ENCODE measurements at regions not wholly inside any gene's neighbourhood (a gene's known extent, or its start where the extent isn't known, plus 50 kb on each side); places are given as distances from the start of the nearest gene placed in this dataset.

GRCh38 chr4:111128327-111128726, 505.4 kb upstream of the PITX2 start:
- WGBS (ENCODE audit: insufficient coverage): no CpG with 5 or more reads among the region's 1 CpG
- Histone ChIP-seq H3K79me2 (ENCODE audit: insufficient read depth, low read length) (no peaks in the 10 kb centered on the region), H3K4me3 (replicated peaks in 1 of 3; ENCODE audit: low read depth in 2 of 3, low read length in 3 of 3) (no peak overlapping the region), H3K27me3 (ENCODE audit: control insufficient read depth in 2 of 2, insufficient read depth in 2 of 2, low read length in 2 of 2) (no peaks in the 10 kb centered on the region), H3K27ac (ENCODE audit: low read depth in 1 of 2, low read length in 2 of 2) (no peak overlapping the region), H3K9me3 (replicated peaks in 1 of 2; ENCODE audit: control insufficient read depth in 1 of 2, insufficient read depth in 1 of 2, low read length in 2 of 2) (no peaks in the 10 kb centered on the region), H3K4me1 (ENCODE audit: control insufficient read depth in 1 of 2, insufficient read depth in 2 of 2, low read length in 2 of 2) (no peaks in the 10 kb centered on the region), H3K36me3 (replicated peaks in 1 of 2; ENCODE audit: control insufficient read depth in 1 of 2, insufficient read depth in 2 of 2, low read length in 2 of 2) (no peaks in the 10 kb centered on the region), H3K9ac (ENCODE audit: insufficient read depth, low read length, poor library complexity, severe bottlenecking) (no peak overlapping the region), H3K4me2 (replicated peaks; ENCODE audit: extremely low read depth, low read length, poor library complexity, severe bottlenecking) (no peak overlapping the region), H2AFZ (ENCODE audit: insufficient read depth, low read depth, low read length, poor library complexity, severe bottlenecking) (no peak overlapping the region), H4K20me1 (ENCODE audit: insufficient read depth, low read length) (no peaks in the 10 kb centered on the region)
- TF ChIP-seq, protein P1, sequence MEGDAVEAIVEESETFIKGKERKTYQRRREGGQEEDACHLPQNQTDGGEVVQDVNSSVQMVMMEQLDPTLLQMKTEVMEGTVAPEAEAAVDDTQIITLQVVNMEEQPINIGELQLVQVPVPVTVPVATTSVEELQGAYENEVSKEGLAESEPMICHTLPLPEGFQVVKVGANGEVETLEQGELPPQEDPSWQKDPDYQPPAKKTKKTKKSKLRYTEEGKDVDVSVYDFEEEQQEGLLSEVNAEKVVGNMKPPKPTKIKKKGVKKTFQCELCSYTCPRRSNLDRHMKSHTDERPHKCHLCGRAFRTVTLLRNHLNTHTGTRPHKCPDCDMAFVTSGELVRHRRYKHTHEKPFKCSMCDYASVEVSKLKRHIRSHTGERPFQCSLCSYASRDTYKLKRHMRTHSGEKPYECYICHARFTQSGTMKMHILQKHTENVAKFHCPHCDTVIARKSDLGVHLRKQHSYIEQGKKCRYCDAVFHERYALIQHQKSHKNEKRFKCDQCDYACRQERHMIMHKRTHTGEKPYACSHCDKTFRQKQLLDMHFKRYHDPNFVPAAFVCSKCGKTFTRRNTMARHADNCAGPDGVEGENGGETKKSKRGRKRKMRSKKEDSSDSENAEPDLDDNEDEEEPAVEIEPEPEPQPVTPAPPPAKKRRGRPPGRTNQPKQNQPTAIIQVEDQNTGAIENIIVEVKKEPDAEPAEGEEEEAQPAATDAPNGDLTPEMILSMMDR (IDR thresholded peaks at IDR 0.05): no peak
- no peak overlapping the region for H3K4me3 Mint-ChIP-seq
- H3K27me3 Mint-ChIP-seq (ENCODE audit: low read depth in 3 of 3): no peaks in the 10 kb centered on the region
- H3K27ac Mint-ChIP-seq: no peak overlapping the region
- intact Hi-C loops (cut with micrococcal nuclease): no loop called here
- no peak for DNase-seq
- H3K9me3 Mint-ChIP-seq: peaks cover 0 to 3% (median 1%) of the 10 kb centered on the region in 7 donors
- no peaks in the 10 kb centered on the region for H3K36me3 Mint-ChIP-seq
- H3K4me1 Mint-ChIP-seq: no peaks in the 10 kb centered on the region

DNA sequence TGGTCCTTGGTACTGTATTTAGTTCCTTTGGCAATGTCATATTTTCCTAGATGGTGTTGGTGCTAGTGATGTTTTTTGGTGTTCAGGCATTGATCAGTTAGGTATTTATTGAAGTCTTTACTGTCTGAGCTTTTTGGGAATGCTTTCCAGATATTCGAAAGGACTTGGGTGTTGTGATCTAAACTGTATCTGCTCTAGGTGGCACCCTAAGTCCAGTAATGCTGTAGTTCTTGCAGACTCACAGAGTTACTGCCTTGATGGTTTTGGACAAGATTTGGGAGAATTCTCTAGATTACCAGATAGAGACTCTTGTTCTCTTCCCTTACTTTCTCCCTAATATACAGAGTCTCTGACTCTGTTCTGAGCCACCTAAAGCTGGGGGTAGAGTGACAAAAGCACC, 513.6 kb upstream of the PITX2 start:
- H3K4me1 ChIP-seq (ENCODE audit: control insufficient read depth in 1 of 2, insufficient read depth in 2 of 2, low read length in 2 of 2): no peaks in the 10 kb centered on the region

More for the DNA sequence above, 513.6 kb upstream of the PITX2 start:
- Histone ChIP-seq H3K79me2 (ENCODE audit: insufficient read depth, low read length) (no peaks in the 10 kb centered on the region), H3K9me3 (replicated peaks in 1 of 2; ENCODE audit: control insufficient read depth in 1 of 2, insufficient read depth in 1 of 2, low read length in 2 of 2) (peaks cover 11 to 19% of the 10 kb centered on the region in 2 donors), H2AFZ (ENCODE audit: insufficient read depth, low read depth, low read length, poor library complexity, severe bottlenecking) (no peak overlapping the region), H4K20me1 (ENCODE audit: insufficient read depth, low read length) (no peaks in the 10 kb centered on the region), H3K36me3 (replicated peaks in 1 of 2; ENCODE audit: control insufficient read depth in 1 of 2, insufficient read depth in 2 of 2, low read length in 2 of 2) (no peaks in the 10 kb centered on the region), H3K4me2 (replicated peaks; ENCODE audit: extremely low read depth, low read length, poor library complexity, severe bottlenecking) (no peak overlapping the region), H3K9ac (ENCODE audit: insufficient read depth, low read length, poor library complexity, severe bottlenecking) (no peak overlapping the region), H3K4me3 (replicated peaks in 1 of 3; ENCODE audit: low read depth in 2 of 3, low read length in 3 of 3) (no peak overlapping the region), H3K27me3 (ENCODE audit: control insufficient read depth in 2 of 2, insufficient read depth in 2 of 2, low read length in 2 of 2) (no peaks in the 10 kb centered on the region), H3K27ac (ENCODE audit: low read depth in 1 of 2, low read length in 2 of 2) (no peak overlapping the region)
- DNase-seq: no peak
- Mint-ChIP-seq H3K27me3 (ENCODE audit: low read depth in 3 of 3) (no peaks in the 10 kb centered on the region), H3K4me1 (no peaks in the 10 kb centered on the region), H3K27ac (no peak overlapping the region), H3K4me3 (no peak overlapping the region), H3K9me3 (peaks cover 2 to 28% (median 7%) of the 10 kb centered on the region in 7 donors), H3K36me3 (no peaks in the 10 kb centered on the region)
- TF ChIP-seq, protein P1 (IDR thresholded peaks at IDR 0.05): no peak
- intact Hi-C loops (cut with micrococcal nuclease): no loop called here
- WGBS (ENCODE audit: insufficient coverage): 88% methylated on average over 1 of the region's 1 CpG

Measured in CD14-positive monocyte (primary cell).